ENCODE measurements at regions not wholly inside any gene's neighbourhood (a gene's known extent, or its start where the extent isn't known, plus 50 kb on each side); places are given as distances from the start of the nearest gene placed in this dataset.

- BruUV-seq (replicated peaks) = no TSS peak
- Histone ChIP-seq H3K9me3 (ENCODE audit: control insufficient read depth, insufficient read depth, low read depth, low read length) (no peaks in the 10 kb centered on the region), H3K27me3 (ENCODE audit: control insufficient read depth, insufficient read depth, low read length) (no peaks in the 10 kb centered on the region), H3K4me1 (ENCODE audit: control insufficient read depth, insufficient read depth, low read length) (no peaks in the 10 kb centered on the region), H3K27ac (ENCODE audit: low read length) (no peak overlapping the region), H3K36me3 (ENCODE audit: control insufficient read depth, insufficient read depth, low read length) (no peaks in the 10 kb centered on the region), H3K4me3 (ENCODE audit: low read depth in 2 of 2, low read length in 2 of 2) (no peak overlapping the region)
- ATAC-seq (no peak), DNase-seq (ENCODE audit: low read depth, low spot score) (no peak)
- CTCF ChIA-PET = no interaction called here
- TF ChIP-seq TCF7L2 (IDR thresholded peaks at IDR 0.05; ENCODE audit: low read depth, low read length) = no peak
- no peak for TF ChIP-seq SIN3A (IDR thresholded peaks at IDR 0.05; ENCODE audit: borderline replicate concordance, insufficient read depth, low read depth, low read length)
- TF ChIP-seq POLR2AphosphoS5 (IDR thresholded peaks at IDR 0.05; ENCODE audit: low read depth, low read length) = no peak
- TF ChIP-seq, protein P1, sequence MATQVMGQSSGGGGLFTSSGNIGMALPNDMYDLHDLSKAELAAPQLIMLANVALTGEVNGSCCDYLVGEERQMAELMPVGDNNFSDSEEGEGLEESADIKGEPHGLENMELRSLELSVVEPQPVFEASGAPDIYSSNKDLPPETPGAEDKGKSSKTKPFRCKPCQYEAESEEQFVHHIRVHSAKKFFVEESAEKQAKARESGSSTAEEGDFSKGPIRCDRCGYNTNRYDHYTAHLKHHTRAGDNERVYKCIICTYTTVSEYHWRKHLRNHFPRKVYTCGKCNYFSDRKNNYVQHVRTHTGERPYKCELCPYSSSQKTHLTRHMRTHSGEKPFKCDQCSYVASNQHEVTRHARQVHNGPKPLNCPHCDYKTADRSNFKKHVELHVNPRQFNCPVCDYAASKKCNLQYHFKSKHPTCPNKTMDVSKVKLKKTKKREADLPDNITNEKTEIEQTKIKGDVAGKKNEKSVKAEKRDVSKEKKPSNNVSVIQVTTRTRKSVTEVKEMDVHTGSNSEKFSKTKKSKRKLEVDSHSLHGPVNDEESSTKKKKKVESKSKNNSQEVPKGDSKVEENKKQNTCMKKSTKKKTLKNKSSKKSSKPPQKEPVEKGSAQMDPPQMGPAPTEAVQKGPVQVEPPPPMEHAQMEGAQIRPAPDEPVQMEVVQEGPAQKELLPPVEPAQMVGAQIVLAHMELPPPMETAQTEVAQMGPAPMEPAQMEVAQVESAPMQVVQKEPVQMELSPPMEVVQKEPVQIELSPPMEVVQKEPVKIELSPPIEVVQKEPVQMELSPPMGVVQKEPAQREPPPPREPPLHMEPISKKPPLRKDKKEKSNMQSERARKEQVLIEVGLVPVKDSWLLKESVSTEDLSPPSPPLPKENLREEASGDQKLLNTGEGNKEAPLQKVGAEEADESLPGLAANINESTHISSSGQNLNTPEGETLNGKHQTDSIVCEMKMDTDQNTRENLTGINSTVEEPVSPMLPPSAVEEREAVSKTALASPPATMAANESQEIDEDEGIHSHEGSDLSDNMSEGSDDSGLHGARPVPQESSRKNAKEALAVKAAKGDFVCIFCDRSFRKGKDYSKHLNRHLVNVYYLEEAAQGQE (IDR thresholded peaks at IDR 0.05; ENCODE audit: insufficient read depth in 1 of 2, low read depth in 2 of 2, low read length in 1 of 2) = no peak
- TF ChIP-seq, protein P2, sequence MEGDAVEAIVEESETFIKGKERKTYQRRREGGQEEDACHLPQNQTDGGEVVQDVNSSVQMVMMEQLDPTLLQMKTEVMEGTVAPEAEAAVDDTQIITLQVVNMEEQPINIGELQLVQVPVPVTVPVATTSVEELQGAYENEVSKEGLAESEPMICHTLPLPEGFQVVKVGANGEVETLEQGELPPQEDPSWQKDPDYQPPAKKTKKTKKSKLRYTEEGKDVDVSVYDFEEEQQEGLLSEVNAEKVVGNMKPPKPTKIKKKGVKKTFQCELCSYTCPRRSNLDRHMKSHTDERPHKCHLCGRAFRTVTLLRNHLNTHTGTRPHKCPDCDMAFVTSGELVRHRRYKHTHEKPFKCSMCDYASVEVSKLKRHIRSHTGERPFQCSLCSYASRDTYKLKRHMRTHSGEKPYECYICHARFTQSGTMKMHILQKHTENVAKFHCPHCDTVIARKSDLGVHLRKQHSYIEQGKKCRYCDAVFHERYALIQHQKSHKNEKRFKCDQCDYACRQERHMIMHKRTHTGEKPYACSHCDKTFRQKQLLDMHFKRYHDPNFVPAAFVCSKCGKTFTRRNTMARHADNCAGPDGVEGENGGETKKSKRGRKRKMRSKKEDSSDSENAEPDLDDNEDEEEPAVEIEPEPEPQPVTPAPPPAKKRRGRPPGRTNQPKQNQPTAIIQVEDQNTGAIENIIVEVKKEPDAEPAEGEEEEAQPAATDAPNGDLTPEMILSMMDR (IDR thresholded peaks at IDR 0.05) = no peak
- intact Hi-C loops (cut with micrococcal nuclease; ENCODE audit: unreplicated experiment) = no loop called here
- in situ Hi-C loops (cut with HindIII; ENCODE audit: low pct_unique_long_range_greater_than_20kb, low sequenced_read_pairs) = no loop called here
- POLR2A ChIA-PET = no interaction called here
These were observed 50.6 kb upstream of the SLC44A3 start for GRCh38 chr1:94769551-94769950.

GRCh38 chr1:94768036-94768435 is 52.1 kb upstream of the SLC44A3 start:
- no TSS peak for BruUV-seq (replicated peaks)
- ChIA-PET CTCF (no interaction called here), POLR2A (no interaction called here)
- ATAC-seq = no peak
- Histone ChIP-seq H3K9me3 (ENCODE audit: control insufficient read depth, insufficient read depth, low read depth, low read length) (no peaks in the 10 kb centered on the region), H3K4me3 (ENCODE audit: low read depth in 2 of 2, low read length in 2 of 2) (no peak overlapping the region), H3K4me1 (ENCODE audit: control insufficient read depth, insufficient read depth, low read length) (no peaks in the 10 kb centered on the region), H3K27me3 (ENCODE audit: control insufficient read depth, insufficient read depth, low read length) (no peaks in the 10 kb centered on the region), H3K27ac (ENCODE audit: low read length) (no peak overlapping the region), H3K36me3 (ENCODE audit: control insufficient read depth, insufficient read depth, low read length) (no peaks in the 10 kb centered on the region)
- intact Hi-C loops (cut with micrococcal nuclease; ENCODE audit: unreplicated experiment) (no loop called here), in situ Hi-C loops (cut with HindIII; ENCODE audit: low pct_unique_long_range_greater_than_20kb, low sequenced_read_pairs) (no loop called here)
- no peak for DNase-seq (ENCODE audit: low read depth, low spot score)
- no peak for TF ChIP-seq SIN3A (IDR thresholded peaks at IDR 0.05; ENCODE audit: borderline replicate concordance, insufficient read depth, low read depth, low read length)
- TF ChIP-seq TCF7L2 (IDR thresholded peaks at IDR 0.05; ENCODE audit: low read depth, low read length) = no peak
- TF ChIP-seq, protein P1 (IDR thresholded peaks at IDR 0.05; ENCODE audit: insufficient read depth in 1 of 2, low read depth in 2 of 2, low read length in 1 of 2) = no peak
- TF ChIP-seq, protein P2 (IDR thresholded peaks at IDR 0.05) = no peak
- TF ChIP-seq POLR2AphosphoS5 (IDR thresholded peaks at IDR 0.05; ENCODE audit: low read depth, low read length) = no peak
